Activated CD8-positive, alpha-beta T cell treated with anti-CD3 and anti-CD28 coated beads for 36 hours (primary cell): ENCODE measurements at regions not wholly inside any gene's neighbourhood (a gene's known extent, or its start where the extent isn't known, plus 50 kb on each side); places are given as distances from the start of the nearest gene placed in this dataset.

ENCODE experiments used
- ATAC-seq: fragments of 200-7000 bp; cut with Tn5 transposase; one replicate; pipeline ENCODE4 v1.10.0; 2021; ENCODE audit warnings: mild to moderate bottlenecking, moderate library complexity
- CTCF ChIA-PET: fragments of 350-600 bp; sonication (Branson Sonifier 250); formaldehyde crosslinking; loops from one replicate; lab custom pipeline; 2021; ENCODE audit warnings: antibody characterized with exemption; lab: Charles Lee
- POLR2A ChIA-PET: fragments of 350-600 bp; sonication (Branson Sonifier 250); formaldehyde crosslinking; loops from one replicate; lab custom pipeline; 2021; ENCODE audit warnings: antibody characterized with exemption; lab: Charles Lee
- DNase-seq: peaks from one replicate; pipeline ENCODE4 v3.0.0-alpha.2; 2020
- H3K27ac Mint-ChIP-seq: one replicate; pipeline ENCODE4 v1.8.0; 2021; ENCODE audit warnings: mild to moderate bottlenecking, mixed read lengths
- H3K27me3 Mint-ChIP-seq: one replicate; pipeline ENCODE4 v1.8.0; 2021; ENCODE audit warnings: mixed read lengths
- H3K36me3 Mint-ChIP-seq: one replicate; pipeline ENCODE4 v1.8.0; 2021; ENCODE audit warnings: low read depth, mixed read lengths
- H3K4me1 Mint-ChIP-seq: one replicate; pipeline ENCODE4 v1.8.0; 2021; ENCODE audit warnings: low read depth, mixed read lengths
- H3K4me3 Mint-ChIP-seq: one replicate; pipeline ENCODE4 v1.8.0; 2021; ENCODE audit warnings: mild to moderate bottlenecking, moderate library complexity, mixed read lengths
- H3K9me3 Mint-ChIP-seq: one replicate; pipeline ENCODE4 v1.8.0; 2021; ENCODE audit warnings: mixed read lengths
- CTCF ChIP-seq: fragments of 200-600 bp; IDR thresholded peaks from one replicate; pipeline ENCODE4 v1.8.0; 2022; ENCODE audit warnings: antibody characterized with exemption, mild to moderate bottlenecking
- intact Hi-C: fragments of 100-400 bp; cut with micrococcal nuclease; formaldehyde crosslinking; loops from one replicate; pipeline ENCODE4 v1.10.0; 2022

- CTCF ChIA-PET, result no interaction called here
- Mint-ChIP-seq H3K27me3 (no peaks in the 10 kb centered on the region), H3K9me3 (no peaks in the 10 kb centered on the region), H3K27ac (no peak overlapping the region), H3K4me1 (no peaks in the 10 kb centered on the region), H3K4me3 (no peak overlapping the region), H3K36me3 (no peaks in the 10 kb centered on the region)
- POLR2A ChIA-PET, result no interaction called here
- no peak for TF ChIP-seq CTCF
- intact Hi-C loops, result no loop called here
- DNase-seq, result no peak
- no peak for ATAC-seq
Measured at GRCh38 chr9:108093773-108094675, 604.5 kb upstream of the KLF4 start.

DNA sequence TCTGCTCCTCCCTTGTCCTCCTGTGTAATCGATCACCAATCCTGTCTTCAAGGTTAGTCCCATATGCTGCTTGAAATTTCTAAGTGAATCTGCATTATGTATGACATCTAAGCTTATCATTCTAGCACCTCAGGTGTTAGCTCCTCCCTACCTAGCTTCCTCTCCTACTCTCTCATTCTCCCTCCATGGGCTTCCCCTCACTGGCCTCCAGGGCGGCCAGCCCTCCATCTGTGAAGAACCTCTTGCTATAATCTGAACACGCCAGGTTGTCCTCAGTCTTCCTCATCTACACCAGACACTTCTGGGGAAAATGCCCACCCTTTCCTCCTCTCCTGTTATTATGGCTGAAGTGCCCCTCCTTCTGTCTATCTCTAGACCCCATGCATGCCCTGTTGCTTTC lies 599.3 kb upstream of the KLF4 start:
- H3K9me3 Mint-ChIP-seq, result no peaks in the 10 kb centered on the region
- H3K36me3 Mint-ChIP-seq, result no peaks in the 10 kb centered on the region
- no peak overlapping the region for H3K4me3 Mint-ChIP-seq
- H3K27ac Mint-ChIP-seq, result no peak overlapping the region
- TF ChIP-seq CTCF, result no peak
- no peak for ATAC-seq
- no peaks in the 10 kb centered on the region for H3K4me1 Mint-ChIP-seq
- no peaks in the 10 kb centered on the region for H3K27me3 Mint-ChIP-seq
- CTCF ChIA-PET, result no interaction called here
- POLR2A ChIA-PET, result no interaction called here
- DNase-seq, result no peak
- intact Hi-C loops, result no loop called here

- ATAC-seq (no peak), DNase-seq (no peak)
- Mint-ChIP-seq H3K36me3 (no peaks in the 10 kb centered on the region), H3K4me3 (no peak overlapping the region), H3K27me3 (no peaks in the 10 kb centered on the region), H3K9me3 (no peaks in the 10 kb centered on the region), H3K4me1 (no peaks in the 10 kb centered on the region), H3K27ac (no peak overlapping the region)
- ChIA-PET POLR2A (no interaction called here), CTCF (no interaction called here)
- TF ChIP-seq CTCF, result no peak
- intact Hi-C loops, result no loop called here
Measured at GRCh38 chr9:108087781-108088180, 598.2 kb upstream of the KLF4 start.

- ChIA-PET CTCF (no interaction called here), POLR2A (no interaction called here)
- Mint-ChIP-seq H3K27ac (no peak overlapping the region), H3K4me3 (no peak overlapping the region), H3K9me3 (no peaks in the 10 kb centered on the region), H3K36me3 (no peaks in the 10 kb centered on the region), H3K4me1 (no peaks in the 10 kb centered on the region), H3K27me3 (no peaks in the 10 kb centered on the region)
- ATAC-seq, result no peak
- no peak for DNase-seq
- intact Hi-C loops, result no loop called here
- TF ChIP-seq CTCF, result no peak
Measured at GRCh38 chr9:108086624-108087023, 597.1 kb upstream of the KLF4 start.

GRCh38 chr9:108085294-108085693 lies 595.7 kb upstream of the KLF4 start:
- no peak for TF ChIP-seq CTCF
- CTCF ChIA-PET, result no interaction called here
- no peak for DNase-seq
- ATAC-seq, result no peak
- Mint-ChIP-seq H3K9me3 (no peaks in the 10 kb centered on the region), H3K27ac (no peak overlapping the region), H3K4me1 (no peaks in the 10 kb centered on the region), H3K36me3 (no peaks in the 10 kb centered on the region), H3K27me3 (no peaks in the 10 kb centered on the region), H3K4me3 (no peak overlapping the region)
- POLR2A ChIA-PET, result no interaction called here
- intact Hi-C loops, result no loop called here
